ENCODE measurements at regions not wholly inside any gene's neighbourhood (a gene's known extent, or its start where the extent isn't known, plus 50 kb on each side); places are given as distances from the start of the nearest gene placed in this dataset.
"Not testable (repeated sequence)": the region's sequence is repeated elsewhere in the genome, so short reads cannot be mapped to it uniquely, and the experiment has no call there.

GRCh38 chr4:82097504-82097903 lies 276.3 kb downstream of the HNRNPD start:
- DNase-seq (ENCODE audit: low read depth in 4 of 4, low spot score in 1 of 4), result no peak

- no peak for DNase-seq (ENCODE audit: low read depth in 4 of 4, low spot score in 1 of 4)
Measured at GRCh38 chr4:82090717-82091116, 283.1 kb downstream of the HNRNPD start.

GRCh38 chr4:82084747-82085146 lies 289.0 kb downstream of the HNRNPD start:
- DNase-seq (ENCODE audit: low read depth in 4 of 4, low spot score in 1 of 4), result no peak

GRCh38 chr4:82077471-82077995 lies 296.3 kb downstream of the HNRNPD start:
- not testable (repeated sequence) for DNase-seq (ENCODE audit: low read depth in 4 of 4, low spot score in 1 of 4)

GRCh38 chr4:82076809-82077208 lies 297.0 kb downstream of the HNRNPD start:
- DNase-seq (ENCODE audit: low read depth in 4 of 4, low spot score in 1 of 4), result no peak

GRCh38 chr4:82076359-82076758 lies 297.4 kb downstream of the HNRNPD start:
- no peak for DNase-seq (ENCODE audit: low read depth in 4 of 4, low spot score in 1 of 4)

- no peak for DNase-seq (ENCODE audit: low read depth in 4 of 4, low spot score in 1 of 4)
Measured at GRCh38 chr4:82071951-82072350, 301.8 kb downstream of the HNRNPD start.

GRCh38 chr4:82069883-82070638 lies 303.7 kb downstream of the HNRNPD start:
- DNase-seq (ENCODE audit: low read depth in 4 of 4, low spot score in 1 of 4), result no peak

- DNase-seq (ENCODE audit: low read depth in 4 of 4, low spot score in 1 of 4), result no peak
Measured at GRCh38 chr4:82063017-82063416, 310.8 kb downstream of the HNRNPD start.

- no peak for DNase-seq (ENCODE audit: low read depth in 4 of 4, low spot score in 1 of 4)
Measured at GRCh38 chr4:82057990-82058544, 315.7 kb downstream of the HNRNPD start.

- no peak for DNase-seq (ENCODE audit: low read depth in 4 of 4, low spot score in 1 of 4)
Measured at GRCh38 chr4:82055156-82055555, 318.6 kb downstream of the HNRNPD start.

GRCh38 chr4:82053396-82053795 lies 320.4 kb downstream of the HNRNPD start:
- no peak for DNase-seq (ENCODE audit: low read depth in 4 of 4, low spot score in 1 of 4)

GRCh38 chr4:82050796-82051195 lies 323.0 kb downstream of the HNRNPD start:
- DNase-seq (ENCODE audit: low read depth in 4 of 4, low spot score in 1 of 4), result no peak

- no peak for DNase-seq (ENCODE audit: low read depth in 4 of 4, low spot score in 1 of 4)
Measured at GRCh38 chr4:82049294-82049693, 324.5 kb downstream of the HNRNPD start.

- DNase-seq (ENCODE audit: low read depth in 4 of 4, low spot score in 1 of 4), result no peak
Measured at GRCh38 chr4:82047731-82048130, 326.1 kb downstream of the HNRNPD start.

- no peak for DNase-seq (ENCODE audit: low read depth in 4 of 4, low spot score in 1 of 4)
Measured at GRCh38 chr4:82046796-82047195, 327.0 kb downstream of the HNRNPD start.

- no peak for DNase-seq (ENCODE audit: low read depth in 4 of 4, low spot score in 1 of 4)
Measured at GRCh38 chr4:82045267-82045666, 328.5 kb downstream of the HNRNPD start.

GRCh38 chr4:82044141-82044993 lies 329.4 kb downstream of the HNRNPD start:
- no peak for DNase-seq (ENCODE audit: low read depth in 4 of 4, low spot score in 1 of 4)

GRCh38 chr4:82043809-82044137 lies 330.0 kb downstream of the HNRNPD start:
- DNase-seq (ENCODE audit: low read depth in 4 of 4, low spot score in 1 of 4), result no peak

GRCh38 chr4:82043081-82043808 lies 330.5 kb downstream of the HNRNPD start:
- DNase-seq (ENCODE audit: low read depth in 4 of 4, low spot score in 1 of 4), result no peak

- no peak for DNase-seq (ENCODE audit: low read depth in 4 of 4, low spot score in 1 of 4)
Measured at GRCh38 chr4:82042042-82042441, 331.7 kb downstream of the HNRNPD start.
